WTC11 (cell line): ENCODE measurements at regions not wholly inside any gene's neighbourhood (a gene's known extent, or its start where the extent isn't known, plus 50 kb on each side); places are given as distances from the start of the nearest gene placed in this dataset.

Experiments
- ATF1 ChIP-seq: sonication (generic); formaldehyde crosslinking; IDR thresholded peaks from 2 replicates; pipeline ENCODE4 v1.8.1; 2023; ENCODE audit warnings: mild to moderate bottlenecking, moderate library complexity, missing genetic modification reagents
- CTCF ChIP-seq: fragments of 200-600 bp; IDR thresholded peaks from 2 replicates; pipeline ENCODE4 v1.8.0; 2022; ENCODE audit warnings: antibody characterized with exemption
- E2F1 ChIP-seq: sonication (generic); formaldehyde crosslinking; IDR thresholded peaks from 2 replicates; pipeline ENCODE4 v1.8.0; 2022; ENCODE audit warnings: mild to moderate bottlenecking, missing genetic modification reagents
- ESRRA ChIP-seq: sonication (generic); formaldehyde crosslinking; IDR thresholded peaks from 2 replicates; pipeline ENCODE4 v1.8.1; 2022; ENCODE audit warnings: mild to moderate bottlenecking, missing genetic modification reagents, borderline replicate concordance
- ETV6 ChIP-seq: sonication (generic); formaldehyde crosslinking; IDR thresholded peaks from 2 replicates; pipeline ENCODE4 v1.8.1; 2022; ENCODE audit warnings: mild to moderate bottlenecking, missing genetic modification reagents
- FOXP4 ChIP-seq: sonication (generic); formaldehyde crosslinking; IDR thresholded peaks from 2 replicates; pipeline ENCODE4 v1.8.0; 2022; ENCODE audit warnings: mild to moderate bottlenecking, missing genetic modification reagents
- JUN ChIP-seq: sonication (generic); formaldehyde crosslinking; IDR thresholded peaks from 2 replicates; pipeline ENCODE4 v1.8.0; 2023; ENCODE audit warnings: mild to moderate bottlenecking, missing genetic modification reagents
- MAX ChIP-seq: sonication (generic); formaldehyde crosslinking; IDR thresholded peaks from 2 replicates; pipeline ENCODE4 v1.8.0; 2022; ENCODE audit warnings: mild to moderate bottlenecking, missing genetic modification reagents
- NFYB ChIP-seq: sonication (generic); formaldehyde crosslinking; conservative IDR thresholded peaks from 2 replicates; pipeline ENCODE4 v1.8.0; 2022; ENCODE audit warnings: low read depth, missing genetic modification reagents
- PREB ChIP-seq: sonication (generic); formaldehyde crosslinking; IDR thresholded peaks from 2 replicates; pipeline ENCODE4 v1.8.1; 2022; ENCODE audit warnings: mild to moderate bottlenecking, missing genetic modification reagents, moderate library complexity, borderline replicate concordance
- SOX15 ChIP-seq: fragments of 250-450 bp; sonication (Bioruptor Pico); IDR thresholded peaks from 2 replicates; pipeline ENCODE4 v1.9.0; 2021; ENCODE audit warnings: mild to moderate bottlenecking
- USF2 ChIP-seq: sonication (generic); formaldehyde crosslinking; IDR thresholded peaks from 2 replicates; pipeline ENCODE4 v1.8.1; 2023; ENCODE audit warnings: mild to moderate bottlenecking, missing genetic modification reagents, moderate library complexity
- ZNF121 ChIP-seq: sonication (generic); formaldehyde crosslinking; IDR thresholded peaks from 2 replicates; pipeline ENCODE4 v1.8.0; 2023; ENCODE audit warnings: missing genetic modification reagents

GRCh38 chr5:38071831-38072694 lies 186.3 kb upstream of the EGFLAM start:
- no peak for TF ChIP-seq CTCF
- TF ChIP-seq MAX (CRISPR knock-in tag) = no peak
- no peak for TF ChIP-seq ESRRA (CRISPR knock-in tag)
- TF ChIP-seq ETV6 (CRISPR knock-in tag) = no peak
- no peak for TF ChIP-seq PREB (CRISPR knock-in tag)
- no peak for TF ChIP-seq JUN (CRISPR knock-in tag)
- TF ChIP-seq ZNF121 (CRISPR knock-in tag) = no peak
- no peak for TF ChIP-seq USF2 (CRISPR knock-in tag)
- TF ChIP-seq NFYB (CRISPR knock-in tag) = no peak
- no peak for TF ChIP-seq FOXP4 (CRISPR knock-in tag)
- TF ChIP-seq SOX15 (CRISPR knock-in tag) = no peak
- TF ChIP-seq E2F1 (CRISPR knock-in tag) = no peak
- no peak for TF ChIP-seq ATF1 (CRISPR knock-in tag)
